Kidney (tissue), 13 donors: ENCODE measurements at regions not wholly inside any gene's neighbourhood (a gene's known extent, or its start where the extent isn't known, plus 50 kb on each side); places are given as distances from the start of the nearest gene placed in this dataset.

Source experiments
- DNase-seq, 5 donors: peaks; one replicate each; pipeline ENCODE4 v3.0.0-alpha.2; 2013 to 2020
- FAIRE-seq: peaks from 2 replicates; lab custom pipeline; 2012; peaks lifted over from hg19 to GRCh38; lab: Jason Lieb, UNC
- H3K27ac ChIP-seq, 2 donors: one replicate each; pipeline ENCODE4 v1.7.0; 2013; ENCODE audit warnings: low read depth in 2 of 2, low read length in 2 of 2, inconsistent platforms in 1 of 2
- H3K27me3 ChIP-seq: one replicate; pipeline ENCODE4 v1.7.1; 2013; ENCODE audit warnings: low read length, inconsistent platforms; ENCODE audit not compliant: control insufficient read depth, insufficient read depth
- H3K36me3 ChIP-seq, 3 donors: one replicate each; pipeline versions ENCODE4 v1.7.0 to v1.7.1; 2013; ENCODE audit warnings: low read length in 3 of 3, control low read depth in 1 of 3, inconsistent platforms in 1 of 3; ENCODE audit not compliant: insufficient read depth in 3 of 3, control insufficient read depth in 2 of 3
- H3K4me1 ChIP-seq, 3 donors: one replicate each; pipeline versions ENCODE4 v1.7.0 to v1.7.1; 2013; ENCODE audit warnings: low read length in 3 of 3, inconsistent platforms in 1 of 3, low read depth in 1 of 3; ENCODE audit not compliant: control insufficient read depth in 2 of 3, insufficient read depth in 2 of 3
- H3K4me3 ChIP-seq, 3 donors: one replicate each; pipeline versions ENCODE4 v1.7.0 to v1.8.1; 2013; ENCODE audit warnings: low read length in 3 of 3, control low read depth in 1 of 3, inconsistent platforms in 1 of 3
- H3K9ac ChIP-seq, 3 donors: one replicate each; pipeline versions ENCODE4 v1.7.0 to v1.7.1; 2013; ENCODE audit warnings: low read length in 3 of 3, control low read depth in 1 of 3, inconsistent platforms in 1 of 3
- H3K9me3 ChIP-seq, 3 donors: one replicate each; pipeline versions ENCODE4 v1.7.0 to v1.7.1; 2013; ENCODE audit warnings: low read length in 3 of 3, control low read depth in 1 of 3, inconsistent platforms in 1 of 3; ENCODE audit not compliant: control insufficient read depth in 2 of 3, insufficient read depth in 1 of 3
- intact Hi-C: fragments of 100-400 bp; cut with DNase I; formaldehyde crosslinking; loops from one replicate; pipeline ENCODE4 v1.11.1; 2022
- TF ChIP-seq, protein P1 (sequence below): IDR thresholded peaks from 3 replicates; pipeline ENCODE4 v1.5.1; 2012; ENCODE audit warnings: mild to moderate bottlenecking, moderate library complexity, borderline replicate concordance; ENCODE audit not compliant: insufficient read depth; ENCODE audit errors: extremely low read depth
- donor health status: control.
- donor health status: control.
- donor health status: control.
- donor health status: control.
- donor health status: control.
- donor health status: DM: yes; HTN: yes; CAD: no.
- donor health status: Normal renal cell carcinoma (clear cell type).

DNA sequence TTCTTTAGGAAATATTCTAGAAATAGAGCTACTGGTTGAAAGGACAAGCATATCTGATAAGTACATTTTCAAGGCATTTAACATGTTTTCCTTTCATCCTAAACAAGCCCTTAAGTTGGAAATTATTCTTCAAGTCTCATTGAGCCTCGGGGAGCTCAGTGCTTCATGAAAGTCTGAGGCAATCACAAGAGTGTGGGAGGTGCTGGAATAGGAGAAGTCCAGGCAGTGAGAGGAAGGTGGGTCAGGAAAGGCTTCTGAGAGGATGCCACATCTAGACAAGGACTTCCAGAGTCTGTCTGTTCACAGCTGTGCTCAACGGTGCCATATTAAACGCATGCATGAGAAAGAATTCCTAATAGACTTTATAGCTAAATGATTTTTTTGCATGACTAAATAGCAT is 69.8 kb downstream of the CD83 start:
- intact Hi-C loops: no loop called here
- Histone ChIP-seq H3K27me3 (no peaks in the 10 kb centered on the region), H3K4me1 (no peaks in the 10 kb centered on the region), H3K36me3 (no peaks in the 10 kb centered on the region), H3K4me3 (no peak overlapping the region), H3K9me3 (no peaks in the 10 kb centered on the region), H3K9ac (no peak overlapping the region), H3K27ac (no peak overlapping the region)
- TF ChIP-seq, protein P1, sequence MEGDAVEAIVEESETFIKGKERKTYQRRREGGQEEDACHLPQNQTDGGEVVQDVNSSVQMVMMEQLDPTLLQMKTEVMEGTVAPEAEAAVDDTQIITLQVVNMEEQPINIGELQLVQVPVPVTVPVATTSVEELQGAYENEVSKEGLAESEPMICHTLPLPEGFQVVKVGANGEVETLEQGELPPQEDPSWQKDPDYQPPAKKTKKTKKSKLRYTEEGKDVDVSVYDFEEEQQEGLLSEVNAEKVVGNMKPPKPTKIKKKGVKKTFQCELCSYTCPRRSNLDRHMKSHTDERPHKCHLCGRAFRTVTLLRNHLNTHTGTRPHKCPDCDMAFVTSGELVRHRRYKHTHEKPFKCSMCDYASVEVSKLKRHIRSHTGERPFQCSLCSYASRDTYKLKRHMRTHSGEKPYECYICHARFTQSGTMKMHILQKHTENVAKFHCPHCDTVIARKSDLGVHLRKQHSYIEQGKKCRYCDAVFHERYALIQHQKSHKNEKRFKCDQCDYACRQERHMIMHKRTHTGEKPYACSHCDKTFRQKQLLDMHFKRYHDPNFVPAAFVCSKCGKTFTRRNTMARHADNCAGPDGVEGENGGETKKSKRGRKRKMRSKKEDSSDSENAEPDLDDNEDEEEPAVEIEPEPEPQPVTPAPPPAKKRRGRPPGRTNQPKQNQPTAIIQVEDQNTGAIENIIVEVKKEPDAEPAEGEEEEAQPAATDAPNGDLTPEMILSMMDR: no peak
- no peak for FAIRE-seq
- DNase-seq: no peak

- Histone ChIP-seq H3K9me3 (no peaks in the 10 kb centered on the region), H3K4me1 (peaks cover 0 to 5% (median 0%) of the 10 kb centered on the region in 3 donors), H3K9ac (no peak overlapping the region), H3K4me3 (no peak overlapping the region), H3K27ac (no peak overlapping the region), H3K27me3 (no peaks in the 10 kb centered on the region), H3K36me3 (no peaks in the 10 kb centered on the region)
- DNase-seq (no peak), FAIRE-seq (no peak)
- TF ChIP-seq, protein P1: no peak
- intact Hi-C loops: no loop called here
Observed at GRCh38 chr6:14189074-14189473, 71.5 kb downstream of the CD83 start.

DNA sequence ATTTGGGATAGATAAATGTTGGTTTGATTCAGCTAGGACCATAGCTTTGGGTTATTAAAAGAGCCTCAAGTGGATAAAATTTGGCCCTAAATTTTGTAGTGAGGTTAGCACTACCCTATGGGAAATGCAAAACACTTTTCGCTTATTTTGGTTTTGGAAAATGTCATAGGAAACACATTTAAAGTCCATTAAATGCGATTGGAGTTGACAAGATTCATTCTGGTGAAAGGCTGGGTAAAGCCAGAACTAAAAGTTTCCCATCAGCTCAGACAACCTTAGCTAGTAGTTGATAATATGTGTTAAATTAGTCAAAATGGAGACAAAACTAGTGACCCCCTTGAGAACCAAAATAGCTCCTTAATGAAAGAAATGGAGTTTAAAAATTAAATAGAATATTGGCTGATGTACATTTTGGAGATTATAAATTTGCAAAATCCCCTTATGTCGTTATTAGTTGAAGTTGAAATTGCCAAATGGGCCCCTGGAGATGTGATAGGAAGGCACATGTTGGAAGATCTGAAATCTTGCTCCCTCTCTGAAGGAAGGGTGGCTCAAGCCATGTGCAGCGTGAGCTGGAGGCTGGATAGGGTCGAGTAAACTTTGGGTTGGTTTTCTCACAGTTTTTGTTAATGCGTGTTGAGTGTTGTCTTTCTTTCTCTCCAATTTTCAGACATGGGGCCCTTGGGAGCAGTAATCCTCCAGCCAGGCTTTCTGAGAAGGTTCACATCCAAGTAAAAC is 72.8 kb downstream of the CD83 start:
- no peaks in the 10 kb centered on the region for H3K9me3 ChIP-seq
- H3K27ac ChIP-seq: no peak overlapping the region
- no peak overlapping the region for H3K4me3 ChIP-seq
- FAIRE-seq (no peak), DNase-seq (no peak)
- TF ChIP-seq, protein P1: no peak
- no peaks in the 10 kb centered on the region for H3K27me3 ChIP-seq
- H3K9ac ChIP-seq: no peak overlapping the region
- peaks cover 0 to 5% (median 0%) of the 10 kb centered on the region in 3 donors for H3K4me1 ChIP-seq
- H3K36me3 ChIP-seq: no peaks in the 10 kb centered on the region
- intact Hi-C loops: no loop called here

- Histone ChIP-seq H3K4me1 (peaks cover 0 to 5% (median 0%) of the 10 kb centered on the region in 3 donors), H3K27ac (no peak overlapping the region), H3K9me3 (no peaks in the 10 kb centered on the region), H3K4me3 (no peak overlapping the region), H3K27me3 (no peaks in the 10 kb centered on the region), H3K36me3 (no peaks in the 10 kb centered on the region), H3K9ac (no peak overlapping the region)
- DNase-seq: no peak
- TF ChIP-seq, protein P1: no peak
- intact Hi-C loops: no loop called here
- FAIRE-seq: no peak
Observed at GRCh38 chr6:14190929-14191224, 73.3 kb downstream of the CD83 start.
